GM18867 (cell line): ENCODE measurements at regions not wholly inside any gene's neighbourhood (a gene's known extent, or its start where the extent isn't known, plus 50 kb on each side); places are given as distances from the start of the nearest gene placed in this dataset.
A peak's percentile ranks its signal among the peaks of the same experiment; 100 is the strongest.
"Not testable (repeated sequence)": the region's sequence is repeated elsewhere in the genome, so short reads cannot be mapped to it uniquely, and the experiment has no call there.

Experiments
- ATAC-seq: cut with Tn5 transposase; IDR thresholded peaks from one replicate; pipeline ENCODE4 v1.9.1; 2021; ENCODE audit warnings: mild to moderate bottlenecking, moderate library complexity; ENCODE audit not compliant: unreplicated experiment

- no peak for ATAC-seq
Measured at GRCh38 chr1:229161740-229162139, 109.2 kb upstream of the RAB4A start.

GRCh38 chr1:229162825-229163515 is 107.9 kb upstream of the RAB4A start:
- ATAC-seq: no peak

GRCh38 chr1:229164348-229164747 is 106.6 kb upstream of the RAB4A start:
- ATAC-seq: no peak

- peak; percentile 57 for ATAC-seq
Measured at GRCh38 chr1:229164836-229165735, 105.8 kb upstream of the RAB4A start.

- ATAC-seq: no peak
Measured at GRCh38 chr1:229167318-229167717, 103.6 kb upstream of the RAB4A start.

GRCh38 chr1:229169399-229169798 is 101.5 kb upstream of the RAB4A start:
- ATAC-seq: no peak

- no peak for ATAC-seq
Measured at GRCh38 chr1:229170274-229170673, 100.6 kb upstream of the RAB4A start.

GRCh38 chr1:229170778-229171505 is 100.0 kb upstream of the RAB4A start:
- no peak for ATAC-seq

- no peak for ATAC-seq
Measured at GRCh38 chr1:229171934-229172333, 99.0 kb upstream of the RAB4A start.

GRCh38 chr1:229173491-229174476 is 97.1 kb upstream of the RAB4A start:
- ATAC-seq: not testable (repeated sequence)

- ATAC-seq: not testable (repeated sequence)
Measured at GRCh38 chr1:229175297-229175696, 95.6 kb upstream of the RAB4A start.

- not testable (repeated sequence) for ATAC-seq
Measured at GRCh38 chr1:229176457-229176856, 94.5 kb upstream of the RAB4A start.

- no peak for ATAC-seq
Measured at GRCh38 chr1:229180161-229180560, 90.8 kb upstream of the RAB4A start.

GRCh38 chr1:229181419-229181818 is 89.5 kb upstream of the RAB4A start:
- no peak for ATAC-seq

- ATAC-seq: no peak
Measured at GRCh38 chr1:229183588-229183987, 87.3 kb upstream of the RAB4A start.

- ATAC-seq: no peak
Measured at GRCh38 chr1:229184066-229184465, 86.8 kb upstream of the RAB4A start.

- no peak for ATAC-seq
Measured at GRCh38 chr1:229185963-229186362, 84.9 kb upstream of the RAB4A start.

GRCh38 chr1:229186373-229187056 is 84.4 kb upstream of the RAB4A start:
- peak; percentile 98 for ATAC-seq

- no peak for ATAC-seq
Measured at GRCh38 chr1:229190057-229190575, 80.8 kb upstream of the RAB4A start.
